K562 (cell line): ENCODE measurements at regions not wholly inside any gene's neighbourhood (a gene's known extent, or its start where the extent isn't known, plus 50 kb on each side); places are given as distances from the start of the nearest gene placed in this dataset.

Source experiments
- ARID1B ChIP-seq: fragments of 450-650 bp; IDR thresholded peaks from 2 replicates; pipeline ENCODE4 v1.6.1; 2016; ENCODE audit warnings: antibody characterized with exemption, mild to moderate bottlenecking, inconsistent platforms
- CHD1 ChIP-seq: fragments of 200-600 bp; sonication (generic); IDR thresholded peaks from one replicate; pipeline ENCODE4 v1.6.1; 2012; ENCODE audit warnings: mild to moderate bottlenecking, moderate library complexity, low read length, inconsistent platforms
- DNMT1 ChIP-seq: fragments of 450-650 bp; IDR thresholded peaks from 2 replicates; pipeline ENCODE4 v1.6.1; 2016; ENCODE audit warnings: antibody characterized with exemption, mild to moderate bottlenecking
- E2F3 ChIP-seq: fragments of 250-450 bp; sonication (Bioruptor Pico); IDR thresholded peaks from 2 replicates; pipeline ENCODE4 v1.4.0; 2020; ENCODE audit warnings: mild to moderate bottlenecking
- FUS ChIP-seq: fragments of 200-400 bp; formaldehyde crosslinking; optimal IDR thresholded peaks from 2 replicates; pipeline ENCODE3; 2017; ENCODE audit warnings: low read depth, low read length
- HDAC2 ChIP-seq: fragments of 450-650 bp; IDR thresholded peaks from 2 replicates; pipeline ENCODE4 v1.6.1; 2016; ENCODE audit warnings: mild to moderate bottlenecking
- IRF2 ChIP-seq: sonication (generic); formaldehyde crosslinking; IDR thresholded peaks from 2 replicates; pipeline ENCODE4 v1.8.1; 2022; ENCODE audit warnings: mild to moderate bottlenecking, missing genetic modification reagents
- MAFK ChIP-seq: IDR thresholded peaks from 2 replicates; pipeline ENCODE4 v1.6.1; 2011; ENCODE audit warnings: low read length, improper control_type of control experiment
- NELFE ChIP-seq: IDR thresholded peaks from 2 replicates; pipeline ENCODE4 v1.6.1; 2011; ENCODE audit warnings: mild to moderate bottlenecking; ENCODE audit not compliant: insufficient read depth, insufficient read length
- NFE2 ChIP-seq: IDR thresholded peaks from 2 replicates; pipeline ENCODE4 v1.6.1; 2014; ENCODE audit warnings: antibody characterized with exemption, low read depth
- NFYB ChIP-seq: IDR thresholded peaks from 2 replicates; pipeline ENCODE4 v1.6.1; 2011; ENCODE audit warnings: mild to moderate bottlenecking, moderate library complexity; ENCODE audit not compliant: insufficient read length; ENCODE audit errors: extremely low read depth
- YBX1 ChIP-seq: fragments of 450-650 bp; IDR thresholded peaks from 2 replicates; pipeline ENCODE4 v1.7.1; 2016; ENCODE audit warnings: mild to moderate bottlenecking
- YY1 ChIP-seq, 3 experiments: IDR thresholded peaks; 2 replicates each; pipeline ENCODE4 v1.6.1; 2011; ENCODE audit warnings: low read length in 2 of 3, mild to moderate bottlenecking in 2 of 3, moderate library complexity in 2 of 3, borderline replicate concordance in 1 of 3, control low read depth in 1 of 3, low read depth in 1 of 3; ENCODE audit not compliant: insufficient read depth in 3 of 3, insufficient replicate concordance in 2 of 3, control insufficient read depth in 1 of 3, insufficient read length in 1 of 3; ENCODE audit errors: extremely low read depth in 1 of 3
- ZC3H8 ChIP-seq: fragments of 450-650 bp; IDR thresholded peaks from 2 replicates; pipeline ENCODE4 v1.6.1; 2017
- ZFPM2 ChIP-seq: fragments of 250-450 bp; sonication (Bioruptor Pico); IDR thresholded peaks from 2 replicates; pipeline ENCODE4 v1.5.1; 2022; ENCODE audit warnings: mild to moderate bottlenecking
- ZNF146 ChIP-seq: IDR thresholded peaks from one replicate; pipeline ENCODE4 v1.6.1; 2018; ENCODE audit warnings: missing compliant biosample characterization; ENCODE audit not compliant: unreplicated experiment
- ZNF589 ChIP-seq: fragments of 200-800 bp; sonication (Bioruptor generic); IDR thresholded peaks from 2 replicates; pipeline ENCODE4 v1.6.1; 2016; ENCODE audit warnings: low read depth, missing genetic modification characterization, missing compliant biosample characterization
- ZNF76 ChIP-seq: fragments of 250-450 bp; sonication (Bioruptor Pico); IDR thresholded peaks from 2 replicates; pipeline ENCODE4 v1.4.0; 2020; ENCODE audit warnings: mild to moderate bottlenecking, moderate library complexity, borderline replicate concordance
- TF ChIP-seq, protein P1 (sequence below): fragments of 200-800 bp; sonication (Bioruptor generic); IDR thresholded peaks from 2 replicates; pipeline ENCODE4 v1.6.1; 2016; ENCODE audit warnings: missing genetic modification characterization, missing compliant biosample characterization
- TF ChIP-seq, protein P2 (sequence below): sonication (generic); formaldehyde crosslinking; IDR thresholded peaks from 2 replicates; pipeline ENCODE4 v1.4.0; 2020; ENCODE audit warnings: mild to moderate bottlenecking, missing genetic modification reagents
- TF ChIP-seq, protein P3 (sequence below): fragments of 250-450 bp; sonication (Bioruptor Pico); IDR thresholded peaks from 2 replicates; pipeline ENCODE4 v1.4.0; 2020; ENCODE audit warnings: borderline replicate concordance

DNA sequence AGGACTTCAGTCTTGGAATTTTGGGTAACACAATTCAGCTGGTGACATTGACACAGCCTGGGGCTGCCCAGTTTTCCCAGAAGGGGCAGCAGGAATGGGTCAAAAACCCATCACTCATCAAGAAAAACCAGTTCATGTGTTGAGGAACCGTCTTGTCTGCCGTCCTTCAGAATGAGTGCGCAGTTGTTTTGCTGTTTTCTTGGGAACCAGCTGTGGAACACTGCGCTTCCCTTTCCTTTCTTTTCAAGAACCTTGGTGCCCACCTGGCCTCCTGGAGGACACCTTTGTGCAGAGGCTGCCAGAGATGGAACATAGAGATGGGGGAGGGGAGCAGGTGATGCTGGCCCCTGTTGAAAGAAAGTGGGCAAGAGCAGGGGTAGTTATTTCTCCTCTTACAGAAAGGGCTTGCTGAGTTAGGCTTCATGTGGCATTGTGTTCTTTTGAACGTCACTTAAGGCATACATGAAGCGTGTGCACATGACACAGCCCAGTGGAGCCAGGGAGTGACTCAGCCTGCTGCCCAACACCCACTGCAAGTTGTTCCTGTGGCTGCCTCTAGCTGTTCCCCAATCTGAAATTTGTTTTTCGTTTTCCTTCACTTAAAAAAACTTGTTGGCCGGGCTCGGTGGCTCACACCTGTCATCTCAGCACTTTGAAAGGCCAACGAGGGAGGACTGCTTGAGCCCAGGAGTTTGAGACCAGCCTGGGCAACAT, 87.4 kb upstream of the TNS3 start (continued):
- TF ChIP-seq YY1 (IDR thresholded peaks at IDR 0.05; ENCODE audit: borderline replicate concordance in 1 of 3, control insufficient read depth in 1 of 3, extremely low read depth in 1 of 3, insufficient read depth in 3 of 3, insufficient read length in 1 of 3, insufficient replicate concordance in 2 of 3, low read depth in 1 of 3, low read length in 2 of 3), result no peak
- TF ChIP-seq ZC3H8, result no peak
- no peak for TF ChIP-seq HDAC2
- TF ChIP-seq ZNF146 (CRISPR knock-in tag), result no peak
- TF ChIP-seq, protein P1, sequence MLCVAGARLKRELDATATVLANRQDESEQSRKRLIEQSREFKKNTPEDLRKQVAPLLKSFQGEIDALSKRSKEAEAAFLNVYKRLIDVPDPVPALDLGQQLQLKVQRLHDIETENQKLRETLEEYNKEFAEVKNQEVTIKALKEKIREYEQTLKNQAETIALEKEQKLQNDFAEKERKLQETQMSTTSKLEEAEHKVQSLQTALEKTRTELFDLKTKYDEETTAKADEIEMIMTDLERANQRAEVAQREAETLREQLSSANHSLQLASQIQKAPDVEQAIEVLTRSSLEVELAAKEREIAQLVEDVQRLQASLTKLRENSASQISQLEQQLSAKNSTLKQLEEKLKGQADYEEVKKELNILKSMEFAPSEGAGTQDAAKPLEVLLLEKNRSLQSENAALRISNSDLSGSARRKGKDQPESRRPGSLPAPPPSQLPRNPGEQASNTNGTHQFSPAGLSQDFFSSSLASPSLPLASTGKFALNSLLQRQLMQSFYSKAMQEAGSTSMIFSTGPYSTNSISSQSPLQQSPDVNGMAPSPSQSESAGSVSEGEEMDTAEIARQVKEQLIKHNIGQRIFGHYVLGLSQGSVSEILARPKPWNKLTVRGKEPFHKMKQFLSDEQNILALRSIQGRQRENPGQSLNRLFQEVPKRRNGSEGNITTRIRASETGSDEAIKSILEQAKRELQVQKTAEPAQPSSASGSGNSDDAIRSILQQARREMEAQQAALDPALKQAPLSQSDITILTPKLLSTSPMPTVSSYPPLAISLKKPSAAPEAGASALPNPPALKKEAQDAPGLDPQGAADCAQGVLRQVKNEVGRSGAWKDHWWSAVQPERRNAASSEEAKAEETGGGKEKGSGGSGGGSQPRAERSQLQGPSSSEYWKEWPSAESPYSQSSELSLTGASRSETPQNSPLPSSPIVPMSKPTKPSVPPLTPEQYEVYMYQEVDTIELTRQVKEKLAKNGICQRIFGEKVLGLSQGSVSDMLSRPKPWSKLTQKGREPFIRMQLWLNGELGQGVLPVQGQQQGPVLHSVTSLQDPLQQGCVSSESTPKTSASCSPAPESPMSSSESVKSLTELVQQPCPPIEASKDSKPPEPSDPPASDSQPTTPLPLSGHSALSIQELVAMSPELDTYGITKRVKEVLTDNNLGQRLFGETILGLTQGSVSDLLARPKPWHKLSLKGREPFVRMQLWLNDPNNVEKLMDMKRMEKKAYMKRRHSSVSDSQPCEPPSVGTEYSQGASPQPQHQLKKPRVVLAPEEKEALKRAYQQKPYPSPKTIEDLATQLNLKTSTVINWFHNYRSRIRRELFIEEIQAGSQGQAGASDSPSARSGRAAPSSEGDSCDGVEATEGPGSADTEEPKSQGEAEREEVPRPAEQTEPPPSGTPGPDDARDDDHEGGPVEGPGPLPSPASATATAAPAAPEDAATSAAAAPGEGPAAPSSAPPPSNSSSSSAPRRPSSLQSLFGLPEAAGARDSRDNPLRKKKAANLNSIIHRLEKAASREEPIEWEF (CRISPR knock-in tag), result no peak
- no peak for TF ChIP-seq YBX1
- no peak for TF ChIP-seq FUS
- TF ChIP-seq NFYB, result no peak
- TF ChIP-seq CHD1, result no peak
- TF ChIP-seq E2F3 (CRISPR knock-in tag), result no peak
- no peak for TF ChIP-seq ZNF76 (CRISPR knock-in tag)
- TF ChIP-seq, protein P2, sequence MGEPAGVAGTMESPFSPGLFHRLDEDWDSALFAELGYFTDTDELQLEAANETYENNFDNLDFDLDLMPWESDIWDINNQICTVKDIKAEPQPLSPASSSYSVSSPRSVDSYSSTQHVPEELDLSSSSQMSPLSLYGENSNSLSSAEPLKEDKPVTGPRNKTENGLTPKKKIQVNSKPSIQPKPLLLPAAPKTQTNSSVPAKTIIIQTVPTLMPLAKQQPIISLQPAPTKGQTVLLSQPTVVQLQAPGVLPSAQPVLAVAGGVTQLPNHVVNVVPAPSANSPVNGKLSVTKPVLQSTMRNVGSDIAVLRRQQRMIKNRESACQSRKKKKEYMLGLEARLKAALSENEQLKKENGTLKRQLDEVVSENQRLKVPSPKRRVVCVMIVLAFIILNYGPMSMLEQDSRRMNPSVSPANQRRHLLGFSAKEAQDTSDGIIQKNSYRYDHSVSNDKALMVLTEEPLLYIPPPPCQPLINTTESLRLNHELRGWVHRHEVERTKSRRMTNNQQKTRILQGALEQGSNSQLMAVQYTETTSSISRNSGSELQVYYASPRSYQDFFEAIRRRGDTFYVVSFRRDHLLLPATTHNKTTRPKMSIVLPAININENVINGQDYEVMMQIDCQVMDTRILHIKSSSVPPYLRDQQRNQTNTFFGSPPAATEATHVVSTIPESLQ (CRISPR knock-in tag), result no peak
- no peak for TF ChIP-seq ARID1B
- no peak for TF ChIP-seq IRF2 (CRISPR knock-in tag)
- TF ChIP-seq NELFE, result no peak
- TF ChIP-seq ZFPM2, result no peak
- peak; percentile 73; the same call in 1 of the 2 replicates for TF ChIP-seq ZNF589 (CRISPR knock-in tag)
- TF ChIP-seq, protein P3, sequence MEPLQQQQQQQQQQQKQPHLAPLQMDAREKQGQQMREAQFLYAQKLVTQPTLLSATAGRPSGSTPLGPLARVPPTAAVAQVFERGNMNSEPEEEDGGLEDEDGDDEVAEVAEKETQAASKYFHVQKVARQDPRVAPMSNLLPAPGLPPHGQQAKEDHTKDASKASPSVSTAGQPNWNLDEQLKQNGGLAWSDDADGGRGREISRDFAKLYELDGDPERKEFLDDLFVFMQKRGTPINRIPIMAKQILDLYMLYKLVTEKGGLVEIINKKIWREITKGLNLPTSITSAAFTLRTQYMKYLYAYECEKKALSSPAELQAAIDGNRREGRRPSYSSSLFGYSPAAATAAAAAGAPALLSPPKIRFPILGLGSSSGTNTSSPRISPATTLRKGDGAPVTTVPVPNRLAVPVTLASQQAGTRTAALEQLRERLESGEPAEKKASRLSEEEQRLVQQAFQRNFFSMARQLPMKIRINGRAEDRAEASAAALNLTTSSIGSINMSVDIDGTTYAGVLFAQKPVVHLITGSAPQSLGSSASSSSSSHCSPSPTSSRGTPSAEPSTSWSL (CRISPR knock-in tag), result no peak
- no peak for TF ChIP-seq DNMT1
- peak; percentile 79 for TF ChIP-seq NFE2
- TF ChIP-seq MAFK, result 0 out of 2 replicates have a peak, but pooled peaks have one; percentile 22
